H1 (cell line): ENCODE measurements at regions not wholly inside any gene's neighbourhood (a gene's known extent, or its start where the extent isn't known, plus 50 kb on each side); places are given as distances from the start of the nearest gene placed in this dataset.

Experiments used
- CTCF ChIP-seq, 3 experiments: IDR thresholded peaks; 1 replicate in 2 of 3; 2 replicates in 1 of 3; pipeline versions ENCODE4 v1.5.1 to v1.6.1; 2011; ENCODE audit warnings: low read length in 3 of 3, mild to moderate bottlenecking in 3 of 3, inconsistent platforms in 2 of 3, low read depth in 1 of 3, moderate library complexity in 1 of 3; ENCODE audit not compliant: insufficient read depth in 1 of 3; ENCODE audit errors: control extremely low read depth in 1 of 3
- EZH2 ChIP-seq: fragments of 200-600 bp; sonication (generic); IDR thresholded peaks from 2 replicates; pipeline ENCODE4 v1.7.1; 2012; ENCODE audit warnings: low read depth, mild to moderate bottlenecking, moderate library complexity, low read length, inconsistent platforms; ENCODE audit not compliant: severe bottlenecking
- POLR2A ChIP-seq, 2 experiments: IDR thresholded peaks; 1 replicate in 1 of 2; 2 replicates in 1 of 2; pipeline ENCODE4 v1.6.1; 2011; ENCODE audit warnings: low read depth in 2 of 2, low read length in 2 of 2, mild to moderate bottlenecking in 2 of 2; ENCODE audit errors: control extremely low read depth in 1 of 2
- RAD21 ChIP-seq, 2 experiments: IDR thresholded peaks in 1 of 2; conservative IDR thresholded peaks in 1 of 2; 2 replicates each; pipeline ENCODE4 v1.6.1; 2011; ENCODE audit warnings: low read depth in 2 of 2, low read length in 2 of 2, improper control_type of control experiment in 1 of 2, inconsistent platforms in 1 of 2, mild to moderate bottlenecking in 1 of 2, moderate library complexity in 1 of 2
- RNF2 ChIP-seq: fragments of 200-900, 300-1000 bp; sonication (generic); IDR thresholded peaks from 2 replicates; pipeline ENCODE4 v1.7.1; 2016; ENCODE audit warnings: borderline replicate concordance, low read depth, mild to moderate bottlenecking, antibody characterized with exemption, low read length; ENCODE audit not compliant: poor library complexity, severe bottlenecking; ENCODE audit errors: missing control alignments

- no peak for TF ChIP-seq RNF2
- no peak for TF ChIP-seq RAD21 (IDR thresholded peaks at IDR 0.05 in 1 of 2, conservative IDR thresholded peaks at IDR 0.05 in 1 of 2; ENCODE audit: low read depth in 2 of 2, low read length in 2 of 2)
- TF ChIP-seq POLR2A (IDR thresholded peaks at IDR 0.05; ENCODE audit: control extremely low read depth in 1 of 2, low read depth in 2 of 2, low read length in 2 of 2): no peak
- TF ChIP-seq CTCF (IDR thresholded peaks at IDR 0.05; ENCODE audit: control extremely low read depth in 1 of 3, insufficient read depth in 1 of 3, low read depth in 1 of 3, low read length in 3 of 3): no peak
- TF ChIP-seq EZH2: no peak
Observed at GRCh38 chr1:29744684-29745490, 508.6 kb downstream of the PTPRU start.
